ENCODE measurements at regions not wholly inside any gene's neighbourhood (a gene's known extent, or its start where the extent isn't known, plus 50 kb on each side); places are given as distances from the start of the nearest gene placed in this dataset.

- TF ChIP-seq CTCF (IDR thresholded peaks at IDR 0.05) (no peak), POLR2A (IDR thresholded peaks at IDR 0.05) (no peak)
Observed at GRCh38 chr13:97058926-97059325, 64.7 kb upstream of the OXGR1 start.

Measured in uterus (tissue), 2 donors.